AG04449 (cell line): ENCODE measurements at regions not wholly inside any gene's neighbourhood (a gene's known extent, or its start where the extent isn't known, plus 50 kb on each side); places are given as distances from the start of the nearest gene placed in this dataset.

Experiments used
- CTCF ChIA-PET: fragments of 350-600 bp; formaldehyde crosslinking; extraction: SDS; loops from one replicate; lab custom pipeline; 2021; ENCODE audit warnings: antibody characterized with exemption; lab: Yijun Ruan, JAX
- POLR2A ChIA-PET: fragments of 400-600, 350-600 bp; formaldehyde crosslinking; extraction: SDS; loops from one replicate; lab custom pipeline; 2020; ENCODE audit warnings: antibody characterized with exemption, inconsistent platforms; lab: Yijun Ruan, JAX
- DNase-seq: peaks from one replicate; pipeline ENCODE4 v3.0.0-alpha.2; 2010; ENCODE audit warnings: low read depth, low spot score
- H3K4me3 ChIP-seq: 2 replicates; pipeline ENCODE4 v1.5.1; 2011; ENCODE audit warnings: low read depth, mild to moderate bottlenecking, control low read depth, low read length
- TF ChIP-seq, protein P1 (sequence below): IDR thresholded peaks from one replicate; pipeline ENCODE4 v1.5.1; 2011; ENCODE audit warnings: mild to moderate bottlenecking, moderate library complexity, low read length, control low read depth, inconsistent platforms; ENCODE audit not compliant: insufficient read depth; ENCODE audit errors: missing control alignments

DNA sequence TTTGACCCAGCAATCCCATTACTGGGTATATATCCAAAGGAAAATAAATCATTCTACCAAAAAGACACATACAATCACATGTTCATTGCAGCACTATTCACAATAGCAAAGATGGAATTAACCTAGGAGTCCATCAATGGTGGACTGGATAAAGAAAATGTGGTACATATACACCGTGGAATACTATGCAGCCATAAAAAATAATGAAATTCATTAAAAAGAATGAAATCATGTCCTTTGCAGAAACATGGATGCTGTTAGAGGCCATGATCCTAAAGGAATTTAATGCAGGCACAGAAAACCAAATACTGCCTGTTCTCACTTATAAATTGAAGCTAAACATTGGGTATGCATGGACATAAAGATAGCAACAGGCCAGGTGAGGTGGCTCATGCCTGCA, 61.9 kb upstream of the BMP6 start:
- ChIA-PET CTCF (no interaction called here), POLR2A (no interaction called here)
- no peak overlapping the region for H3K4me3 ChIP-seq
- TF ChIP-seq, protein P1, sequence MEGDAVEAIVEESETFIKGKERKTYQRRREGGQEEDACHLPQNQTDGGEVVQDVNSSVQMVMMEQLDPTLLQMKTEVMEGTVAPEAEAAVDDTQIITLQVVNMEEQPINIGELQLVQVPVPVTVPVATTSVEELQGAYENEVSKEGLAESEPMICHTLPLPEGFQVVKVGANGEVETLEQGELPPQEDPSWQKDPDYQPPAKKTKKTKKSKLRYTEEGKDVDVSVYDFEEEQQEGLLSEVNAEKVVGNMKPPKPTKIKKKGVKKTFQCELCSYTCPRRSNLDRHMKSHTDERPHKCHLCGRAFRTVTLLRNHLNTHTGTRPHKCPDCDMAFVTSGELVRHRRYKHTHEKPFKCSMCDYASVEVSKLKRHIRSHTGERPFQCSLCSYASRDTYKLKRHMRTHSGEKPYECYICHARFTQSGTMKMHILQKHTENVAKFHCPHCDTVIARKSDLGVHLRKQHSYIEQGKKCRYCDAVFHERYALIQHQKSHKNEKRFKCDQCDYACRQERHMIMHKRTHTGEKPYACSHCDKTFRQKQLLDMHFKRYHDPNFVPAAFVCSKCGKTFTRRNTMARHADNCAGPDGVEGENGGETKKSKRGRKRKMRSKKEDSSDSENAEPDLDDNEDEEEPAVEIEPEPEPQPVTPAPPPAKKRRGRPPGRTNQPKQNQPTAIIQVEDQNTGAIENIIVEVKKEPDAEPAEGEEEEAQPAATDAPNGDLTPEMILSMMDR = no peak
- DNase-seq = no peak

GRCh38 chr6:7668936-7669335, 57.0 kb upstream of the BMP6 start:
- TF ChIP-seq, protein P1 = no peak
- CTCF ChIA-PET = no interaction called here
- no peak for DNase-seq
- POLR2A ChIA-PET = no interaction called here
- H3K4me3 ChIP-seq = no peak overlapping the region

- ChIA-PET CTCF (no interaction called here), POLR2A (no interaction called here)
- TF ChIP-seq, protein P1 = no peak
- no peak for DNase-seq
- no peak overlapping the region for H3K4me3 ChIP-seq
Observed at GRCh38 chr6:7669742-7670141, 56.2 kb upstream of the BMP6 start.

DNA sequence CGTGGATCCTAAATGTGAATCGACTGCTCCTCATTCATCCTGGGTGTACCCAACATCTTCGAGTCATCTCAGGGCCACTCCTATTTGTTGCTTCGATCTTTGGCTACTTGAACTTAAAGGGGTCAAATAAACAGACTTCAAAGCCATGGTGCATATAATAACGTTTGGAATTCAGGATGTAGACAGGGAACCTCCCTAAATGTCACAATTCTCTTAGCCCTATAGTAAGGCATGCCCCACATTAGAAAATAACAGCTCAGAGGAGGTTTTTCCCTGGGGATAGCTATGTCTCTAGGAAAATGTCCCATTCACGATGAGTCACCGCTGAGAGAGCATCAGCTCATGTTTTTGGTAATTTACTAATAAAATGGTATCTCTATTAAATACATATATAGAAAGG, 54.8 kb upstream of the BMP6 start:
- POLR2A ChIA-PET = no interaction called here
- H3K4me3 ChIP-seq = no peak overlapping the region
- CTCF ChIA-PET = interaction anchor here (1.4 to 1.8 kb wide), 4 partner anchors 14 to 396 kb away, joined by 3 to 7 read pairs (median 6); no protein-coding TSS in a partner anchor
- DNase-seq = no peak
- TF ChIP-seq, protein P1 = no peak

DNA sequence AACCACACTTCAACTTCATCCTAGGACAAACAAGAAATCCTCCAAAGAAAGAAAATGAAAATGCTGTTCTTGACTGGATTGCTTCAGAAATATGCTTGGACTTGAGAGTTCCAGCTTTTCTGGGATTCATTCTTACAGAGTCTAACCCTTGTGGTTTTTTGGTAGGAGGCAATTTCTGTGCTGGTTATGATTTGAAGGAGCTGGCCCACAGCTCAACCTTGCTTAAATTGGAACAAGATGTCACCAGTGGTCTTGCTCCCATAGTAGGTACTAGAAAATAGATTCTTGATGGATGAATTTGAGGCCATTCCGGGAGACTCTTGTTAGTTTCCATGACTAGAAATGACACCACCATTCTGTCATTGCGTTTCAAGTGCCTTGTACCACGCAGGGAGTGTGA, 54.3 kb upstream of the BMP6 start:
- ChIA-PET CTCF (interaction anchor here (1.4 to 1.8 kb wide), 4 partner anchors 14 to 396 kb away, joined by 3 to 7 read pairs (median 6); no protein-coding TSS in a partner anchor), POLR2A (no interaction called here)
- TF ChIP-seq, protein P1 = no peak
- no peak for DNase-seq
- H3K4me3 ChIP-seq = no peak overlapping the region

GRCh38 chr6:7672066-7673062, 53.5 kb upstream of the BMP6 start:
- ChIA-PET POLR2A (no interaction called here), CTCF (interaction anchor here (0.7 to 1.6 kb wide), 3 partner anchors 15 to 397 kb away, joined by 3 to 4 read pairs (median 3); no protein-coding TSS in a partner anchor)
- no peak for DNase-seq
- H3K4me3 ChIP-seq = no peak overlapping the region
- TF ChIP-seq, protein P1 = no peak
